Natural killer cell (primary cell): ENCODE measurements at regions not wholly inside any gene's neighbourhood (a gene's known extent, or its start where the extent isn't known, plus 50 kb on each side); places are given as distances from the start of the nearest gene placed in this dataset.
"Not testable (repeated sequence)": the region's sequence is repeated elsewhere in the genome, so short reads cannot be mapped to it uniquely, and the experiment has no call there.

Experiments used
- ATAC-seq, 3 donors: fragments of 150-1000 bp in 2 of 3; fragments of 200-7000 bp in 1 of 3; cut with Tn5 transposase; 1 replicate in 1 of 3; 2 replicates in 2 of 3; pipeline ENCODE4 v1.10.0; 2021; ENCODE audit warnings: mild to moderate bottlenecking in 2 of 3, moderate library complexity in 2 of 3
- DNase-seq, 2 donors: peaks; one replicate each; pipeline versions ENCODE4 v3.0.0 to v3.0.0-alpha.2; 2013 to 2021; ENCODE audit warnings: mixed read lengths in 1 of 2
- H3K27ac ChIP-seq: one replicate; pipeline ENCODE4 v1.5.1; 2013; ENCODE audit warnings: mild to moderate bottlenecking, low read length
- H3K27me3 ChIP-seq: one replicate; pipeline ENCODE4 v1.6.1; 2013; ENCODE audit warnings: low read length; ENCODE audit not compliant: control insufficient read depth, insufficient read depth
- H3K36me3 ChIP-seq: one replicate; pipeline ENCODE4 v1.6.1; 2013; ENCODE audit warnings: low read length; ENCODE audit not compliant: control insufficient read depth, insufficient read depth
- H3K4me1 ChIP-seq: one replicate; pipeline ENCODE4 v1.6.1; 2013; ENCODE audit warnings: low read length; ENCODE audit not compliant: control insufficient read depth, insufficient read depth
- H3K4me3 ChIP-seq: one replicate; pipeline ENCODE4 v1.5.1; 2013; ENCODE audit warnings: low read length
- H3K9me3 ChIP-seq: one replicate; pipeline ENCODE4 v1.6.1; 2013; ENCODE audit warnings: low read length; ENCODE audit not compliant: control insufficient read depth, insufficient read depth
- H3K27ac Mint-ChIP-seq, 2 donors: one replicate each; pipeline ENCODE4 v1.8.0; 2022; ENCODE audit warnings: mild to moderate bottlenecking in 2 of 2, mixed read lengths in 2 of 2, moderate library complexity in 1 of 2
- H3K27me3 Mint-ChIP-seq, 2 donors: one replicate each; pipeline ENCODE4 v1.8.0; 2022; ENCODE audit warnings: low read depth in 2 of 2, mixed read lengths in 2 of 2
- H3K36me3 Mint-ChIP-seq: one replicate; pipeline ENCODE4 v1.8.0; 2022; ENCODE audit warnings: mixed read lengths
- H3K4me1 Mint-ChIP-seq, 2 donors: one replicate each; pipeline ENCODE4 v1.8.0; 2022; ENCODE audit warnings: mixed read lengths in 2 of 2
- H3K4me3 Mint-ChIP-seq: one replicate; pipeline ENCODE4 v1.8.0; 2022; ENCODE audit warnings: mild to moderate bottlenecking, moderate library complexity, mixed read lengths
- H3K9me3 Mint-ChIP-seq, 2 donors: one replicate each; pipeline ENCODE4 v1.8.0; 2022; ENCODE audit warnings: mixed read lengths in 2 of 2
- CTCF ChIP-seq: fragments of 200-600 bp; IDR thresholded peaks from one replicate; pipeline ENCODE4 v1.8.0; 2022; ENCODE audit warnings: antibody characterized with exemption
- WGBS: methylation state at CpG from one replicate; pipeline ENCODE4 v1.1.7; 2013; ENCODE audit warnings: missing lambda C conversion rate; ENCODE audit not compliant: insufficient coverage; 5-methylcytosine and 5-hydroxymethylcytosine counted together
- intact Hi-C: fragments of 100-400 bp; cut with micrococcal nuclease; formaldehyde crosslinking; loops from one replicate; pipeline ENCODE4 v1.14.2; 2022

- WGBS: 83% methylated on average over 1 of the region's 2 CpGs
These were observed 263.4 kb downstream of the DEPDC1B start for GRCh38 chr5:60436518-60436917.

GRCh38 chr5:60435808-60436207 lies 264.2 kb downstream of the DEPDC1B start:
- H3K27ac Mint-ChIP-seq: no peak overlapping the region
- H3K4me3 Mint-ChIP-seq: no peak overlapping the region
- no peaks in the 10 kb centered on the region for H3K36me3 Mint-ChIP-seq
- TF ChIP-seq CTCF: no peak
- no peaks in the 10 kb centered on the region for H3K27me3 ChIP-seq
- intact Hi-C loops: no loop called here
- no peak for ATAC-seq
- H3K27ac ChIP-seq: no peak overlapping the region
- H3K9me3 Mint-ChIP-seq: peaks cover 6 to 8% of the 10 kb centered on the region in 2 donors
- no peaks in the 10 kb centered on the region for H3K9me3 ChIP-seq
- no peaks in the 10 kb centered on the region for H3K27me3 Mint-ChIP-seq
- no peaks in the 10 kb centered on the region for H3K4me1 Mint-ChIP-seq
- H3K36me3 ChIP-seq: no peaks in the 10 kb centered on the region
- DNase-seq: no peak
- H3K4me1 ChIP-seq: no peaks in the 10 kb centered on the region
- no peak overlapping the region for H3K4me3 ChIP-seq

More at GRCh38 chr5:60436518-60436917, 263.4 kb downstream of the DEPDC1B start:
- no peak overlapping the region for H3K4me3 Mint-ChIP-seq
- H3K9me3 ChIP-seq: no peaks in the 10 kb centered on the region
- ATAC-seq (no peak), DNase-seq (no peak)
- peaks cover 6 to 8% of the 10 kb centered on the region in 2 donors for H3K9me3 Mint-ChIP-seq
- H3K27ac ChIP-seq: no peak overlapping the region
- H3K4me3 ChIP-seq: no peak overlapping the region
- no peak for TF ChIP-seq CTCF
- intact Hi-C loops: no loop called here
- no peaks in the 10 kb centered on the region for H3K36me3 ChIP-seq
- no peak overlapping the region for H3K27ac Mint-ChIP-seq
- H3K36me3 Mint-ChIP-seq: no peaks in the 10 kb centered on the region
- H3K27me3 ChIP-seq: no peaks in the 10 kb centered on the region
- H3K27me3 Mint-ChIP-seq: no peaks in the 10 kb centered on the region
- H3K4me1 ChIP-seq: no peaks in the 10 kb centered on the region
- no peaks in the 10 kb centered on the region for H3K4me1 Mint-ChIP-seq

GRCh38 chr5:60426189-60426588 lies 273.8 kb downstream of the DEPDC1B start:
- intact Hi-C loops, H3K4me3 ChIP-seq, H3K9me3 ChIP-seq, H3K36me3 ChIP-seq, H3K4me1 Mint-ChIP-seq, H3K9me3 Mint-ChIP-seq, DNase-seq, H3K27ac Mint-ChIP-seq, ATAC-seq, H3K27ac ChIP-seq, H3K27me3 ChIP-seq, H3K27me3 Mint-ChIP-seq, H3K4me3 Mint-ChIP-seq, H3K36me3 Mint-ChIP-seq, H3K4me1 ChIP-seq: not testable (repeated sequence)
- WGBS: no CpG with 5 or more reads among the region's 3 CpGs

- H3K9me3 Mint-ChIP-seq, H3K4me1 ChIP-seq, H3K4me3 Mint-ChIP-seq, H3K36me3 ChIP-seq, H3K4me3 ChIP-seq, H3K27me3 ChIP-seq, H3K9me3 ChIP-seq, ATAC-seq, intact Hi-C loops, DNase-seq, H3K27me3 Mint-ChIP-seq, H3K36me3 Mint-ChIP-seq, H3K4me1 Mint-ChIP-seq, H3K27ac Mint-ChIP-seq, H3K27ac ChIP-seq: not testable (repeated sequence)
- WGBS: 94% methylated on average over 3 of the region's 3 CpGs
These were observed 279.2 kb downstream of the DEPDC1B start for GRCh38 chr5:60420773-60421172.
